ENCODE measurements at regions not wholly inside any gene's neighbourhood (a gene's known extent, or its start where the extent isn't known, plus 50 kb on each side); places are given as distances from the start of the nearest gene placed in this dataset.

DNA sequence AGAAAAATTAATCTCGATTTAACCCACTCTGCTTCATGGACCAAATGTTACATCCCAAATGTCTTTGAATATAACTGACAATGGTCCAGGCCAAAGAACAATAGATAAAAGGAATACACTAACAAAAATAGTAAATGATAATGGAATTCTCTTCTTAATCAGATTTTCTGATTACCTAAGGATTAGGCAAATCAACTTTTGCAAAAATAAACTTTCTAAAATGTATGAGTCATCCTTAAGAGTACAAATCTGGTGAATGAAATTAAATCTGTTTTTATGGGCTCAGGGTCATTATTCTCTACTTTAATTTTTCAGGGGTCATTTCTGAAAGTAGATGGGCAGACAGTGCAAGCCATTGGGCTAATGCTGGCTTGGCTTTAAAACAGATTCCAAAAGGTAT is 102.1 kb upstream of the FAM13C start:
- 0% methylated on average over 1 of the region's 1 CpG for WGBS (ENCODE audit: insufficient coverage, low coverage, missing lambda C conversion rate)
- Histone ChIP-seq H3K27ac (ENCODE audit: extremely low read depth, low read depth, low read length) (no peak overlapping the region), H3K4me2 (ENCODE audit: insufficient read depth, low read length) (no peak overlapping the region), H2AFZ (ENCODE audit: low read depth, low read length) (no peak overlapping the region), H3K4me3 (no peak overlapping the region), H3K9me1 (ENCODE audit: control insufficient read depth, insufficient read depth, low read length) (no peaks in the 10 kb centered on the region), H3K4me1 (replicated peaks in 1 of 2; ENCODE audit: control insufficient read depth in 2 of 2, insufficient read depth in 2 of 2, low read length in 2 of 2) (no peaks in the 10 kb centered on the region), H3K27me3 (ENCODE audit: control insufficient read depth in 2 of 2, insufficient read depth in 2 of 2, low read length in 2 of 2) (no peaks in the 10 kb centered on the region), H4K20me1 (replicated peaks; ENCODE audit: control insufficient read depth, insufficient read depth, low read length) (no peaks in the 10 kb centered on the region), H3K79me2 (ENCODE audit: control insufficient read depth, insufficient read depth, low read length) (no peaks in the 10 kb centered on the region), H3K36me3 (ENCODE audit: control insufficient read depth, insufficient read depth, low read length) (no peaks in the 10 kb centered on the region), H3K9me3 (replicated peaks; ENCODE audit: control insufficient read depth, insufficient read depth, low read depth, low read length) (peaks cover 2% of the 10 kb centered on the region), H3K9ac (ENCODE audit: insufficient read depth in 1 of 2, low read depth in 2 of 2, low read length in 2 of 2) (no peak overlapping the region)
- no TSS peak for BruUV-seq (replicated peaks)
- no peak for DNase-seq (ENCODE audit: extremely low read depth in 1 of 4, low spot score in 3 of 4)
- in situ Hi-C loops (cut with MboI): no loop called here
- intact Hi-C loops (cut with micrococcal nuclease): no loop called here
- TF ChIP-seq, protein P1, sequence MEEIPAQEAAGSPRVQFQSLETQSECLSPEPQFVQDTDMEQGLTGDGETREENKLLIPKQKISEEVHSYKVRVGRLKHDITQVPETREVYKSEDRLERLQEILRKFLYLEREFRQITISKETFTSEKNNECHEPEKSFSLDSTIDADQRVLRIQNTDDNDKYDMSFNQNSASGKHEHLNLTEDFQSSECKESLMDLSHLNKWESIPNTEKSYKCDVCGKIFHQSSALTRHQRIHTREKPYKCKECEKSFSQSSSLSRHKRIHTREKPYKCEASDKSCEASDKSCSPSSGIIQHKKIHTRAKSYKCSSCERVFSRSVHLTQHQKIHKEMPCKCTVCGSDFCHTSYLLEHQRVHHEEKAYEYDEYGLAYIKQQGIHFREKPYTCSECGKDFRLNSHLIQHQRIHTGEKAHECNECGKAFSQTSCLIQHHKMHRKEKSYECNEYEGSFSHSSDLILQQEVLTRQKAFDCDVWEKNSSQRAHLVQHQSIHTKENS (CRISPR knock-in tag; IDR thresholded peaks at IDR 0.05): no peak
- TF ChIP-seq SMARCA5 (IDR thresholded peaks at IDR 0.05) (no peak), NFIX (CRISPR knock-in tag; IDR thresholded peaks at IDR 0.05; ENCODE audit: low read depth) (no peak), RFX5 (IDR thresholded peaks at IDR 0.05; ENCODE audit: low read depth, low read length) (no peak), MBD2 (IDR thresholded peaks at IDR 0.05; ENCODE audit: borderline replicate concordance, low read depth) (no peak)
- ATAC-seq: no peak
- POLR2A ChIA-PET: no interaction called here
- FAIRE-seq: no peak
- CTCF ChIA-PET (ENCODE audit: low intra/inter-chr PET ratio): no interaction called here

DNA sequence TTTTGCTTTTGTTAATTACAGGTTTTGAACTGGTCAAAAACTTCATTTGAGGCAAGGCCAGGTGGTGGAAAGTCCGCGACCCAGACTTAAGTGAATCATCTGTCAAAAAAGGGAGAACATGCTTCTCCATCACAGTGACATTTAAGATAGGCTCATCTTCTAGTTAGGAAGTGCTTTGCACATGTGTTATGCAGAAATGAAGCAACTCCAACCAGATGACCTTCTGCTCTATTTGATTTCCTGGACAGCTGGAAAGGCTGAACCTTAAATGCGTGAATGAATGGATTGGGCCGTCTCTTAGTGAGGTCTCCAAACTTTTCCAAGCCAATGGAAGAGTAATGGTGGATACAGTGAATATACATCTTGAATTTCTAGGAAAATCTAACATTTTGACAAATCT is 101.6 kb upstream of the FAM13C start:
- H3K27ac ChIP-seq (ENCODE audit: extremely low read depth, low read depth, low read length): no peak overlapping the region
- no peaks in the 10 kb centered on the region for H4K20me1 ChIP-seq (replicated peaks; ENCODE audit: control insufficient read depth, insufficient read depth, low read length)
- no peak overlapping the region for H2AFZ ChIP-seq (ENCODE audit: low read depth, low read length)
- no peaks in the 10 kb centered on the region for H3K27me3 ChIP-seq (ENCODE audit: control insufficient read depth in 2 of 2, insufficient read depth in 2 of 2, low read length in 2 of 2)
- peaks cover 2% of the 10 kb centered on the region for H3K9me3 ChIP-seq (replicated peaks; ENCODE audit: control insufficient read depth, insufficient read depth, low read depth, low read length)
- no TSS peak for BruUV-seq (replicated peaks)
- 1% methylated on average over 4 of the region's 4 CpGs for WGBS (ENCODE audit: insufficient coverage, low coverage, missing lambda C conversion rate)
- FAIRE-seq: no peak
- ChIA-PET POLR2A (no interaction called here), CTCF (ENCODE audit: low intra/inter-chr PET ratio) (no interaction called here)
- in situ Hi-C loops (cut with MboI) (no loop called here), intact Hi-C loops (cut with micrococcal nuclease) (no loop called here)
- no peak overlapping the region for H3K9ac ChIP-seq (ENCODE audit: insufficient read depth in 1 of 2, low read depth in 2 of 2, low read length in 2 of 2)
- no peaks in the 10 kb centered on the region for H3K79me2 ChIP-seq (ENCODE audit: control insufficient read depth, insufficient read depth, low read length)
- H3K36me3 ChIP-seq (ENCODE audit: control insufficient read depth, insufficient read depth, low read length): no peaks in the 10 kb centered on the region
- DNase-seq (ENCODE audit: extremely low read depth in 1 of 4, low spot score in 3 of 4): no peak
- no peak overlapping the region for H3K4me2 ChIP-seq (ENCODE audit: insufficient read depth, low read length)
- H3K4me1 ChIP-seq (replicated peaks in 1 of 2; ENCODE audit: control insufficient read depth in 2 of 2, insufficient read depth in 2 of 2, low read length in 2 of 2): no peaks in the 10 kb centered on the region
- no peaks in the 10 kb centered on the region for H3K9me1 ChIP-seq (ENCODE audit: control insufficient read depth, insufficient read depth, low read length)
- H3K4me3 ChIP-seq: no peak overlapping the region
- ATAC-seq: no peak
- TF ChIP-seq PTBP1 (IDR thresholded peaks at IDR 0.05; ENCODE audit: low read depth, low read length) (no peak), NFYB (IDR thresholded peaks at IDR 0.05; ENCODE audit: extremely low read depth, insufficient read length) (no peak), EGR1 (conservative IDR thresholded peaks at IDR 0.05) (no peak), ZNF316 (IDR thresholded peaks at IDR 0.05) (no peak), CBX8 (IDR thresholded peaks at IDR 0.05; ENCODE audit: borderline replicate concordance, extremely low read depth, low read depth, low read length, poor library complexity, severe bottlenecking) (no peak), ZNF23 (CRISPR knock-in tag; IDR thresholded peaks at IDR 0.05) (no peak), POLR2A (conservative IDR thresholded peaks at IDR 0.05) (no peak)
- TF ChIP-seq, protein P2, sequence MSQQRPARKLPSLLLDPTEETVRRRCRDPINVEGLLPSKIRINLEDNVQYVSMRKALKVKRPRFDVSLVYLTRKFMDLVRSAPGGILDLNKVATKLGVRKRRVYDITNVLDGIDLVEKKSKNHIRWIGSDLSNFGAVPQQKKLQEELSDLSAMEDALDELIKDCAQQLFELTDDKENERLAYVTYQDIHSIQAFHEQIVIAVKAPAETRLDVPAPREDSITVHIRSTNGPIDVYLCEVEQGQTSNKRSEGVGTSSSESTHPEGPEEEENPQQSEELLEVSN (IDR thresholded peaks at IDR 0.05; ENCODE audit: borderline replicate concordance in 1 of 2, extremely low read depth in 1 of 2, insufficient read depth in 1 of 2, insufficient read length in 1 of 2, low read depth in 1 of 2, low read length in 1 of 2, poor library complexity in 1 of 2, severe bottlenecking in 1 of 2): no peak
- TF ChIP-seq, protein P3, sequence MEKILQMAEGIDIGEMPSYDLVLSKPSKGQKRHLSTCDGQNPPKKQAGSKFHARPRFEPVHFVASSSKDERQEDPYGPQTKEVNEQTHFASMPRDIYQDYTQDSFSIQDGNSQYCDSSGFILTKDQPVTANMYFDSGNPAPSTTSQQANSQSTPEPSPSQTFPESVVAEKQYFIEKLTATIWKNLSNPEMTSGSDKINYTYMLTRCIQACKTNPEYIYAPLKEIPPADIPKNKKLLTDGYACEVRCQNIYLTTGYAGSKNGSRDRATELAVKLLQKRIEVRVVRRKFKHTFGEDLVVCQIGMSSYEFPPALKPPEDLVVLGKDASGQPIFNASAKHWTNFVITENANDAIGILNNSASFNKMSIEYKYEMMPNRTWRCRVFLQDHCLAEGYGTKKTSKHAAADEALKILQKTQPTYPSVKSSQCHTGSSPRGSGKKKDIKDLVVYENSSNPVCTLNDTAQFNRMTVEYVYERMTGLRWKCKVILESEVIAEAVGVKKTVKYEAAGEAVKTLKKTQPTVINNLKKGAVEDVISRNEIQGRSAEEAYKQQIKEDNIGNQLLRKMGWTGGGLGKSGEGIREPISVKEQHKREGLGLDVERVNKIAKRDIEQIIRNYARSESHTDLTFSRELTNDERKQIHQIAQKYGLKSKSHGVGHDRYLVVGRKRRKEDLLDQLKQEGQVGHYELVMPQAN (IDR thresholded peaks at IDR 0.05; ENCODE audit: borderline replicate concordance): no peak
